Cardiac fibroblast (primary cell): ENCODE measurements at regions not wholly inside any gene's neighbourhood (a gene's known extent, or its start where the extent isn't known, plus 50 kb on each side); places are given as distances from the start of the nearest gene placed in this dataset.

ENCODE experiments used
- DNase-seq, 2 donors: peaks; one replicate each; pipeline versions ENCODE4 v3.0.0 to v3.0.0-alpha.2; 2010; ENCODE audit warnings: low read depth in 2 of 2
- H3K4me3 ChIP-seq, 2 donors: replicated peaks in 1 of 2; 1 replicate in 1 of 2; 2 replicates in 1 of 2; pipeline ENCODE4 v1.5.1; 2011; ENCODE audit warnings: low read depth in 2 of 2, low read length in 2 of 2, mild to moderate bottlenecking in 2 of 2, moderate library complexity in 1 of 2
- TF ChIP-seq, protein P1 (sequence below): IDR thresholded peaks from one replicate; pipeline ENCODE4 v1.5.1; 2011; ENCODE audit warnings: low read depth, mild to moderate bottlenecking, low read length, inconsistent platforms

GRCh38 chr1:29676496-29676895 lies 440.2 kb downstream of the PTPRU start:
- TF ChIP-seq, protein P1, sequence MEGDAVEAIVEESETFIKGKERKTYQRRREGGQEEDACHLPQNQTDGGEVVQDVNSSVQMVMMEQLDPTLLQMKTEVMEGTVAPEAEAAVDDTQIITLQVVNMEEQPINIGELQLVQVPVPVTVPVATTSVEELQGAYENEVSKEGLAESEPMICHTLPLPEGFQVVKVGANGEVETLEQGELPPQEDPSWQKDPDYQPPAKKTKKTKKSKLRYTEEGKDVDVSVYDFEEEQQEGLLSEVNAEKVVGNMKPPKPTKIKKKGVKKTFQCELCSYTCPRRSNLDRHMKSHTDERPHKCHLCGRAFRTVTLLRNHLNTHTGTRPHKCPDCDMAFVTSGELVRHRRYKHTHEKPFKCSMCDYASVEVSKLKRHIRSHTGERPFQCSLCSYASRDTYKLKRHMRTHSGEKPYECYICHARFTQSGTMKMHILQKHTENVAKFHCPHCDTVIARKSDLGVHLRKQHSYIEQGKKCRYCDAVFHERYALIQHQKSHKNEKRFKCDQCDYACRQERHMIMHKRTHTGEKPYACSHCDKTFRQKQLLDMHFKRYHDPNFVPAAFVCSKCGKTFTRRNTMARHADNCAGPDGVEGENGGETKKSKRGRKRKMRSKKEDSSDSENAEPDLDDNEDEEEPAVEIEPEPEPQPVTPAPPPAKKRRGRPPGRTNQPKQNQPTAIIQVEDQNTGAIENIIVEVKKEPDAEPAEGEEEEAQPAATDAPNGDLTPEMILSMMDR = no peak
- DNase-seq = no peak

GRCh38 chr1:29675481-29676263 lies 439.4 kb downstream of the PTPRU start:
- peak in 1 of 2 donors; percentile 27 for DNase-seq
- no peak overlapping the region for H3K4me3 ChIP-seq
- TF ChIP-seq, protein P1 = no peak

More at GRCh38 chr1:29676496-29676895, 440.2 kb downstream of the PTPRU start:
- H3K4me3 ChIP-seq = no peak overlapping the region

- TF ChIP-seq, protein P1 = no peak
- DNase-seq = no peak
- H3K4me3 ChIP-seq = no peak overlapping the region
These were observed 438.5 kb downstream of the PTPRU start for GRCh38 chr1:29674627-29675326.

DNA sequence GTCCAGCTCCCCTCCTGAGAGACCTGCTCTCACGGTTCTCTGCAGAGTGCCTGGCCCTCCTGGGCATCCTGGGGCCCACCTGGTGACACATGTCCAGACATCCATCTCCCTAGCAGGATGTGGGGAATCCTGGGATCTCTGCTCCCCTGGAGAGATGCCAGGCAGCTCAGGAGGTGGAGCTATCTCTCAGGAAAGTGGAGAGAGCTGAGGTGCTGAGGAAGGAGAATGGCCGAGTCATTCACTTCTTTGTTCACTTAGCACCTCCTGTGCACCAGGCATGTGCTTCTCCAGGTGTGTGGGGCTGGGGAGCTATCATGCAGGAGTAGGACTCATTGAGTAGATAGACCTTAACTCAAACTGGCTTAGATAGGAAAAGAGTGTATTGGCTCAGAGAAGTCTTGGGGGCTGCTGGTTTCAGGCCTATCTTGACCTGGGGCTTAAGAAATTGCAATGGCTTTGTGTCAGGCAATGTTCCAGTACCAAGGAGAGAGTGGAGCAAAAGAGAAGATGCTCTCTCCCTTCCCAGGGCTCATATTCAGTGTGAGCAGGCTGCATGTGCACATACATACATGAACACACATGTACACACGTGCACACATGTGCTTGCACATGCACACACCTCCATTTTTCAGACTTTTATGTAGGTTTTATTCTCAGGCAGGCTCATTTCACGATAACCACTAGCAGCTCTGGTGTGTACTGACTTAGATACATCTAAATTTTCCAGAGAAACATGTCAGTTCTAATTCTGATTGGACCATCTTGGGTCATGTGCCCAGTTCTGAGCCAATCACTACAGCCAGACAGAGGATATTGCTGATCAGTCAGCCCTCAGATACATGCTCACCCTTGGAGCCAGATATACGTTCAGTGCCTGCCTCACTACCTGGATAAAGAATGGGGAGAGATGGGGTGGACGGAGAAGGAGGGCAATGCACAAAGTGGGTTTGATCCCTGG lies 437.6 kb downstream of the PTPRU start:
- TF ChIP-seq, protein P1 = no peak
- DNase-seq = no peak
- no peak overlapping the region for H3K4me3 ChIP-seq

- TF ChIP-seq, protein P1 = no peak
- no peak for DNase-seq
- H3K4me3 ChIP-seq = no peak overlapping the region
These were observed 436.8 kb downstream of the PTPRU start for GRCh38 chr1:29673228-29673500.

GRCh38 chr1:29672416-29673227 lies 436.3 kb downstream of the PTPRU start:
- TF ChIP-seq, protein P1 = no peak
- DNase-seq = no peak

More at GRCh38 chr1:29672416-29673227, 436.3 kb downstream of the PTPRU start:
- no peak overlapping the region for H3K4me3 ChIP-seq
